Stomach (tissue), 4 donors: ENCODE measurements at regions not wholly inside any gene's neighbourhood (a gene's known extent, or its start where the extent isn't known, plus 50 kb on each side); places are given as distances from the start of the nearest gene placed in this dataset.

Source experiments
- POLR2A ChIP-seq, 4 donors: fragments of 450-650 bp; IDR thresholded peaks; one replicate each; pipeline ENCODE4 v1.6.1; 2016; ENCODE audit warnings: antibody characterized with exemption in 4 of 4, control low read depth in 2 of 4, mild to moderate bottlenecking in 1 of 4, moderate library complexity in 1 of 4
- TF ChIP-seq, protein P1 (sequence below), 7 experiments: fragments of 450-650 bp in 4 of 7; fragments of 200-600 bp in 3 of 7; sonication (generic) in 3 of 7; IDR thresholded peaks; one replicate each; pipeline ENCODE4 v1.5.1; 2016 to 2019; ENCODE audit warnings: antibody characterized with exemption in 7 of 7, control low read depth in 2 of 7, mild to moderate bottlenecking in 1 of 7

DNA sequence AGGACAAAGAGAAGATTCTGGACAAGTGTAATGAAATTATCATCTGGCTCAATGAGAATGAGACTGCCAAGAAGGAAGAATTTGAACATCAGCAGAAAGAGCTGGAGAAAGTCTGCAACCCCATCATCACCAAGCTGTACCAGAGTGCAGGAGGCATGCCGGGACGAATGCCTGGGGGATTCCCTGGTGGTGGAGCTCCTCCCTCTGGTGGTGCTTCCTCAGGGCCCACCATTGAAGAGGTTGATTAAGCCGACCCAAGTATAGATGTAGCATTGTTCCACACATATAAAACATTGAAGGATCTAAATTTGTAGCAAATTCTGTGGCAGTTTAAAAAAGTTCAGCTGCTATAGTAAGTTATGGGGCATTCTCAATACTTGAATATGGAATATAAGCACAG, 174.3 kb upstream of the CCND2 start:
- no peak for TF ChIP-seq POLR2A (IDR thresholded peaks at IDR 0.05)
- TF ChIP-seq, protein P1, sequence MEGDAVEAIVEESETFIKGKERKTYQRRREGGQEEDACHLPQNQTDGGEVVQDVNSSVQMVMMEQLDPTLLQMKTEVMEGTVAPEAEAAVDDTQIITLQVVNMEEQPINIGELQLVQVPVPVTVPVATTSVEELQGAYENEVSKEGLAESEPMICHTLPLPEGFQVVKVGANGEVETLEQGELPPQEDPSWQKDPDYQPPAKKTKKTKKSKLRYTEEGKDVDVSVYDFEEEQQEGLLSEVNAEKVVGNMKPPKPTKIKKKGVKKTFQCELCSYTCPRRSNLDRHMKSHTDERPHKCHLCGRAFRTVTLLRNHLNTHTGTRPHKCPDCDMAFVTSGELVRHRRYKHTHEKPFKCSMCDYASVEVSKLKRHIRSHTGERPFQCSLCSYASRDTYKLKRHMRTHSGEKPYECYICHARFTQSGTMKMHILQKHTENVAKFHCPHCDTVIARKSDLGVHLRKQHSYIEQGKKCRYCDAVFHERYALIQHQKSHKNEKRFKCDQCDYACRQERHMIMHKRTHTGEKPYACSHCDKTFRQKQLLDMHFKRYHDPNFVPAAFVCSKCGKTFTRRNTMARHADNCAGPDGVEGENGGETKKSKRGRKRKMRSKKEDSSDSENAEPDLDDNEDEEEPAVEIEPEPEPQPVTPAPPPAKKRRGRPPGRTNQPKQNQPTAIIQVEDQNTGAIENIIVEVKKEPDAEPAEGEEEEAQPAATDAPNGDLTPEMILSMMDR (IDR thresholded peaks at IDR 0.05): no peak
